Mammary epithelial cell (primary cell): ENCODE measurements at regions not wholly inside any gene's neighbourhood (a gene's known extent, or its start where the extent isn't known, plus 50 kb on each side); places are given as distances from the start of the nearest gene placed in this dataset.

Experiments used
- CTCF ChIP-seq, 2 donors: IDR thresholded peaks in 1 of 2; conservative IDR thresholded peaks in 1 of 2; 2 replicates each; pipeline ENCODE4 v1.5.1; 2011 to 2012; ENCODE audit warnings: inconsistent platforms in 2 of 2, low read length in 2 of 2, mild to moderate bottlenecking in 2 of 2, control low read depth in 1 of 2, low read depth in 1 of 2; ENCODE audit not compliant: insufficient read depth in 1 of 2; ENCODE audit errors: extremely low read depth in 1 of 2
- EZH2 ChIP-seq: IDR thresholded peaks from 2 replicates; pipeline ENCODE4 v1.6.1; 2012; ENCODE audit warnings: low read length, inconsistent platforms, borderline replicate concordance

GRCh38 chr7:3149231-3149995, 105.7 kb upstream of the CARD11 start:
- TF ChIP-seq CTCF (conservative IDR thresholded peaks at IDR 0.05 in 1 of 2, IDR thresholded peaks at IDR 0.05 in 1 of 2; ENCODE audit: extremely low read depth in 1 of 2, insufficient read depth in 1 of 2, low read depth in 1 of 2, low read length in 2 of 2): no peak
- TF ChIP-seq EZH2: no peak
